Islet precursor cell (in vitro differentiated cells): ENCODE measurements at regions not wholly inside any gene's neighbourhood (a gene's known extent, or its start where the extent isn't known, plus 50 kb on each side); places are given as distances from the start of the nearest gene placed in this dataset.

Experiments
- DNase-seq: peaks from one replicate; pipeline ENCODE4 v3.0.0-alpha.2; 2018

- no peak for DNase-seq
Observed at GRCh38 chr5:54671111-54671531, 153.6 kb downstream of the SNX18 start.

- DNase-seq, result no peak
Observed at GRCh38 chr5:54670281-54670680, 152.7 kb downstream of the SNX18 start.

GRCh38 chr5:54669845-54670244 lies 152.3 kb downstream of the SNX18 start:
- no peak for DNase-seq

- DNase-seq, result no peak
Observed at GRCh38 chr5:54669285-54669684, 151.7 kb downstream of the SNX18 start.

- no peak for DNase-seq
Observed at GRCh38 chr5:54668096-54668495, 150.5 kb downstream of the SNX18 start.

- no peak for DNase-seq
Observed at GRCh38 chr5:54667136-54667535, 149.6 kb downstream of the SNX18 start.

- DNase-seq, result no peak
Observed at GRCh38 chr5:54663866-54664265, 146.3 kb downstream of the SNX18 start.

GRCh38 chr5:54661111-54661510 lies 143.6 kb downstream of the SNX18 start:
- DNase-seq, result no peak

- DNase-seq, result no peak
Observed at GRCh38 chr5:54659700-54660131, 142.2 kb downstream of the SNX18 start.

GRCh38 chr5:54658010-54658409 lies 140.5 kb downstream of the SNX18 start:
- DNase-seq, result no peak

- DNase-seq, result no peak
Observed at GRCh38 chr5:54656261-54656728, 138.7 kb downstream of the SNX18 start.

GRCh38 chr5:54655761-54656160 lies 138.2 kb downstream of the SNX18 start:
- DNase-seq, result no peak

GRCh38 chr5:54655266-54655665 lies 137.7 kb downstream of the SNX18 start:
- no peak for DNase-seq

- DNase-seq, result no peak
Observed at GRCh38 chr5:54653956-54654614, 136.5 kb downstream of the SNX18 start.

GRCh38 chr5:54651482-54652076 lies 134.0 kb downstream of the SNX18 start:
- no peak for DNase-seq

- no peak for DNase-seq
Observed at GRCh38 chr5:54649041-54649504, 131.5 kb downstream of the SNX18 start.

- DNase-seq, result peak; percentile 61
Observed at GRCh38 chr5:54646356-54647101, 129.0 kb downstream of the SNX18 start.

- DNase-seq, result no peak
Observed at GRCh38 chr5:54645882-54646355, 128.4 kb downstream of the SNX18 start.

- no peak for DNase-seq
Observed at GRCh38 chr5:54644226-54644625, 126.7 kb downstream of the SNX18 start.

- no peak for DNase-seq
Observed at GRCh38 chr5:54643685-54644106, 126.1 kb downstream of the SNX18 start.

- no peak for DNase-seq
Observed at GRCh38 chr5:54639621-54640020, 122.1 kb downstream of the SNX18 start.

- no peak for DNase-seq
Observed at GRCh38 chr5:54638106-54638505, 120.5 kb downstream of the SNX18 start.

GRCh38 chr5:54637654-54638053 lies 120.1 kb downstream of the SNX18 start:
- DNase-seq, result no peak

GRCh38 chr5:54634089-54634488 lies 116.5 kb downstream of the SNX18 start:
- DNase-seq, result no peak
